Amygdala (tissue), 56 donors: ENCODE measurements at regions not wholly inside any gene's neighbourhood (a gene's known extent, or its start where the extent isn't known, plus 50 kb on each side); places are given as distances from the start of the nearest gene placed in this dataset.

Source experiments
- DNase-seq, 56 donors: peaks; one replicate each; lab custom pipeline; 2025; lab: John Stamatoyannopoulos, UW

DNA sequence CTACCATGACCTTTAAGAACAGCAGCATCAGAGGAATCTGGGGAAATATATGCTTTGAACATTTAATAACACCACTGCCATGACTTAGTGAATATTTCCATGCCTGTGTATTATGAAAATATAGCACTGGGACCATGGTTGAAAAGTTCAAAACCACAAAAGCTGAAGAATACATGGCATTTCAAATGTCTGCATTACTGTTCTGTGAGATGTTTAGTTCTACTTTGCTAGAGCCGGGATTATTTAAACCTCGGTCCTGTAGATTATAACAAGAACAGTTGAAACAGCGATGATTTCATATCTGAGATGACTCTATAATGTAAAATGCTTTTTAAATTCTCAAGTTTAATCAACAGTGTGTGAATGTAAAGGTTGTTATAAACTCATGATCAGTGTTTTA lies 126.7 kb upstream of the AGA start:
- DNase-seq: no peak

GRCh38 chr4:177569434-177569833 lies 127.2 kb upstream of the AGA start:
- no peak for DNase-seq

DNA sequence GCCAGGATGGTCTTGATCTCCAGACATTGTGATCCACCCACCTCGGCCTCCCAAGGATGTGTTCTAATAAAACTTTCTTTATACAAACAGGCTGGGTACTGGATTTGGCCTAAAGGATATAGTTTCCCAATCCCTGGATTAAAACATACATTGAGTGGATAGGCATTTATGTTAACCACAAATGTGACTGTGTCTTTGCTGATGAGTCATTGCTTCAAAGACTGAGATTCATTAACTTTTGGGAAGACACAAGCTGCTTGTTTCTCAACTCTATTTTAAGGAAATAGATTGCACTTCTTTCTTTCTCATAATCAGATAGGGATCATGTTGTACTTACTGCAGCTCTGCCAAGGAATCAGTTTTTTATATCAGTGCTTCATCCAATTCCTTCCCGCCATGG lies 131.3 kb upstream of the AGA start:
- DNase-seq: no peak

- DNase-seq: no peak
These were observed 132.2 kb upstream of the AGA start for GRCh38 chr4:177574446-177574845.

DNA sequence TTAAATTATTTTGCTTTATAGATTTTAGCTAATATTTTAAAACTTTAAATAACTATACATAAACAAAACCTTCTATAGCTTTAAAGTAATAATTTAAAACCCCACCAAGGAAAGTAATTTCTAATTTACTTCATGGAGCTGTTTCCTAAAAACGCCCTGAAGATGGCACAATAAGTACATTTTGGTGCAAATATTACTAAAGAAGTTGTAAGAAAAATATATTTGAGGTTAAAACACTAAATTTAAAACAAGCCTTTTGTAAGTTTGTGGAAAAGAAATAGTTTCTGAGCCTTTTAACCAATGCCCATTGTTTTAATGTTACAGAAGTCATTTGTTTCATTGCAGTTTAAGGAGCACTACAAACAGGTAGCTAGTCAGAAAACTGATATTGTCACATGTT lies 137.4 kb upstream of the AGA start:
- DNase-seq: no peak

DNA sequence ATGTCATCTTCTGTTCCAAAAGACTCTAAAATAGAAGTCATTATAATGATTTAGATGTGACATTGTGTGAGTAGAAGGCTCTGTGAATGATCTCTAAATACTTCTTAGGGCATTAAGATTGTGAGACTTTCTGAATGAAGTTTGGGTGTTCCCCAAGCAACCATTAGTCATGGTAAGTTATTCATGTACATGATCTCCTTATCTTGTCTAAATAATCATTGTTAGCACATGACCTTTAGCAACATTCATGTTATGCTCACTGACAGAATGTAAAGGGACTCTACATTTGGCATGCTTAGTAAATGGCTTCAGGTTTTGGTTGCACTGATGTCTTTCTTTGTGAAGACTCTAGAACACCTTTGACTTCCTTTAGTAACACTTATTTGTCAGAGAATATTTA lies 140.8 kb upstream of the AGA start:
- DNase-seq: no peak

GRCh38 chr4:177587989-177588388 lies 145.8 kb upstream of the AGA start:
- no peak for DNase-seq

DNA sequence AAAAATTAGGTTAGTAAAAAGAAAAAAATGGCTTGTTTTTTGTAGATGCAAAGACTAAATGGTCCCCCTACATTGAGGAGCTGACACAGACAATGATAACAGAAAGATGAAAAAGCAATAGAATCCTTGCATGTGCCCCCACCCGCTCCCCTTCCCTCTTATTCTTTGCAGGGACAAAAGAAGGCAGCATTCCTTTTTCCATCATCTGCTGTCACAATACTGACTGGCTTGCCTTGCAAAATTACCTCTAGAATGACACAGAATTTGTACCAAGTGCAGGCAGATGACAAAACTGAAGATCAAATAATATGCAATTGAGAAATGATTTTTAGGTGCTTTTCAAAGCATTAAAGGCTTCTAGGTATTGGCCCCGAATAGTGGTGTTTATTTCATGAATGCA lies 153.1 kb upstream of the AGA start:
- no peak for DNase-seq

DNA sequence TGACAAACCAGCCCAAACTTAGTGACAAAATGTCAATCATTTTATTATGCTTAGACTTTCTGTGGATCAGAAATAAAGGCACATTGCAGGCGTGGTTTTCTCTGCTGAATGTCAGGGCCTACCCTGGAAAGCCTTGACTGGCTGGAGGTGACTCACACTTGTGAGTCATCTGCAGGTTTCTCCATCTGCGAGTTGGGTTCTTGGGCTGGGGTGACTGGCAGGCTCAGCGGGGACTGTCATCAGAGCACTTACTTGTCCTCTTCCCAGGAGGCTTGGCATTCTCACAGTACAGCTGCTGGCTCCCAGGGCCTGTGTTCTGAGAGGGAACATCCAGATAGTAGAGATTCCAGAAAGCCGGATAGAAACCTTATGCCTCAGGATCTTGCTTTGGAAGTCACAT lies 153.8 kb upstream of the AGA start:
- DNase-seq: peak in 10 of 56 donors; percentile 1 to 17 (median 8)

DNA sequence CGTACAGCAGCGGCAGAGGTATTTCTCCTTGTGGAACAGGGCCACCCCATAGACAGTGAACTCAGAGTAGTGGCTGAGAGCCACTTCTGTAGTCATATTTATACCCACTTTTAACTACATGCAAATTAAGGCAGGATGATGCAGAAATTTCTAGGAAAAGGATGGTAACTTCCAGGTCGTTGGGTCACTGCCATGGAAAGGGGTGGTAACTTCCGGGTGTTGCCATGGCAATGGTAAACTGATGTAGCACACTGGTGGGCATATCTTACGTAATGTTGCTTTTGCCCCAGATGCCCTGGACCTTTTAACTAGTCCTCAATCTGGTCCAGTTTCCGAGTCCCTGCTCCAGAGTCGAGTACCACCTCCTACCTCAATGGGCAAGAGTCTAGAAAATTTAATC lies 154.8 kb upstream of the AGA start:
- DNase-seq: no peak

GRCh38 chr4:177605252-177605651 lies 163.0 kb upstream of the AGA start:
- DNase-seq: no peak

DNA sequence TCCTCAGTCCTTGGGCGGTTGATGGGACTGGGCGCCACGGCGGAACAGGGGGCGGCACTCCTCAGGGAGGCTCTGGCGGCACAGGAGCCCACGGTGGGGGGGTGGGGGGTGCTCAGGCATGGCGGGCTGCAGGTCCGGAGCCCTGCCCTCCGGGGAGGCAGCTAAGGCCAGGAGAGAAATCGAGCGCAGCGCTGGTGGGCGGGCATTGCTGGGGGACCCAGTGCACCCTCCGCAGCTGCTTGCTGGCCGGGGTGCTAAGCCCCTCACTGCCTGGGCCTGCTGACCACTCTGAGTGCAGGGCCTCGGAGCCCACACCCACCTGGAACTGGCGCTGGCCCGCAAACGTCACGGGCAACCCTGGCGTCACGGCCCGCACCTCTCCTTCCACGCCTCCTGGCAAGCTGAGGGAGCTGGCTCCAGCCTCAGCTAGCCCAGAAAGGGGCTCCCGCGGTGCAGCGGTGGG lies 164.9 kb upstream of the AGA start:
- no peak for DNase-seq

- no peak for DNase-seq
These were observed 169.9 kb upstream of the AGA start for GRCh38 chr4:177611974-177612664.

DNA sequence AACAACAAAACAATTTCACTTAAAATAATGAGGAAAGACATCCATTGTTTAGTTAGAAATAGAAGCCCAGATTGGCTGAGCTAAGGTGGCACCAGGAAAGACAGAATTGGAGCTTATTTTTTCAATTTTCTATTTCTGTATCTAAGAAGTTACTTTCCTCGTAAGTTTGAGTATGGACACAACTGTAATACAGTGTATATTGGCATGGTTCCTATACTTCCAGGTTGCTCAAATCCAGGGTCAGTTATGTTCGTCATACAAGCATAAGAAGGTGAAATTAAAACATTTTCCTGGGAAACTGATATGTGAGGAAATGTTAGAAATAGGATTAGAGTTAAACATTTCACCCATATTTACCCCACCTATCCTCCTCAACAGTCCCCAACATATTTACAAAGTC lies 170.4 kb upstream of the AGA start:
- no peak for DNase-seq

DNA sequence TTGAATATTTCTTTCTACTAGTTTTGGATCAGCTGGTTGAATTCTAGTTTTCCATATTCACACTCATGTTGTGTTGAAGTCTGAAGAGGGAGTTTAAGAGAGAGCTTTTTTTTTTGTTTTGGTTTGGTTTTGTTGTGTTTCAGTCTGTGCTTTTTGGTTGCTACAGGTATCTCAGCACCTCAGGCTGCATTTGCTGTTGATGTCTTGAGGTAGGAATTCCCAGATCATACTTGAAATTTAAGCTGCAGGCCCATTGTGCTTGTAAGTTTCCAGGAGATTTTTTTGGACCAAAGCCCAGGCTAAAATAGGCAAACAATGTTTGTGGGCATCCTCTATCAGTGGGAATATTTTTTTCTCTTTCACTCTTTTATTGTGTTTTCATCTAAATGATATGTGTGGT lies 190.2 kb upstream of the AGA start:
- DNase-seq: no peak

GRCh38 chr4:177638871-177639270 lies 196.6 kb upstream of the AGA start:
- DNase-seq: no peak

GRCh38 chr4:177640864-177641263 lies 198.6 kb upstream of the AGA start:
- DNase-seq: no peak

GRCh38 chr4:177660223-177660622 lies 218.0 kb upstream of the AGA start:
- DNase-seq: no peak

DNA sequence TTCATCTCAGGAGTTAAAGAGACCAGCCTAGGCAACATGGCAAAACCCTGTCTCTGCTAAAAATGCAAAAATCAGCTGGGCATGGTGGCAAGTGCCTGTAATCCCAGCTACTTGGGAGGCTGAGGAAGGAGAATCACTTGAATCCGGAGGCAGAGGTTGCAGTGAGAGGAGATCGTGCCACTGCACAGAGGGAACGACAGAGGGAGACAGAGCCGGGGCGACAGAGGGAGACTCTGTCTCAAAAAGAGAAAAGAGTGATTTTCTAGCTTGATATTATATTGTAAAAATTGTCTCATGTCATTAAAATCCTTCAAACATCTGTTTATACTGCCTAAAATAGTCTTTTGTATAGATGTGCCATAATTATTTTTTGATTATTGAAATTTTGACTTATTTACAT lies 225.4 kb upstream of the AGA start:
- no peak for DNase-seq

- DNase-seq: no peak
These were observed 229.2 kb upstream of the AGA start for GRCh38 chr4:177671387-177671786.

DNA sequence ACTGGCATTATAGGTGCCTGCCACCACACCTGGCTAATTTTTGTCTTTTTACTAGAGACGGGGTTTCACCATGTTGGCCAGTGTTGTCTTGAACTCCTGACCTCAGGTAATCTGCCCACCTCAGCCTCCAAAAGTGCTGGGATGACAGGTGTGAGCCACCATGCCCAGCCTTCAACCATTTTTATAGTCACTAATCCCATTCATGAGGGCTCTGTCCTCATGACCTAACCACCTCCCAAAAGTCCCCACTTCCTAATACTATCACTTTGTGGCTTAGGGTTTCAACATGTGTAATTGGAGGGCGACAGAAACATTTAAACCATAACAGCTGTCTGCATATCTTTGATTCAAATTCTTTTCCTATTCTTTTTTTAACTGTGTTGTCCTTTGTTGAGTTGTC lies 229.6 kb upstream of the AGA start:
- DNase-seq: no peak

DNA sequence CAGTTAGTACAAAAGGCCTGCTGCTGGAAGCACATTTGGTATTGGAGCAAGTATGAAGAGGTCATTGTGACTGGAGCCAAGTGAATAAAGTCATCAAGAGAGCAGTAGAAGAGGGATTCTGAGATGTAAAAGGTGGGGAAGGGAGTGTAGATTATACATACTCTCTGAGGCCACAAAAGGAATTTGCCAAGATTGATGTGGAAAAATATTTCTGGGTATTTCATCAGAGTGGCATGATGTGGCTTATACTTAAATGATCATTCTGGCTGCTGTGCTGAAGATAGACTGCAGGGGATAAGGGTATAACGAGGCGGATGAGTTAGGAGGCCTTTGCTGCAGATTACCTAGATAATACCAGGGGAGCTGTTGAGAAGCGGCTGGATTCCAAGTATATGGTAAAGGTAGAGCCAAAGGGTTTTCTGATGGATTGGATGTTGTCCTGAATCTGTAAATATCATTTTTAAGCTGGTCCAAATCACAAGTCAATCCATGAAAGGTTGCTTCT lies 231.8 kb upstream of the AGA start:
- no peak for DNase-seq

DNA sequence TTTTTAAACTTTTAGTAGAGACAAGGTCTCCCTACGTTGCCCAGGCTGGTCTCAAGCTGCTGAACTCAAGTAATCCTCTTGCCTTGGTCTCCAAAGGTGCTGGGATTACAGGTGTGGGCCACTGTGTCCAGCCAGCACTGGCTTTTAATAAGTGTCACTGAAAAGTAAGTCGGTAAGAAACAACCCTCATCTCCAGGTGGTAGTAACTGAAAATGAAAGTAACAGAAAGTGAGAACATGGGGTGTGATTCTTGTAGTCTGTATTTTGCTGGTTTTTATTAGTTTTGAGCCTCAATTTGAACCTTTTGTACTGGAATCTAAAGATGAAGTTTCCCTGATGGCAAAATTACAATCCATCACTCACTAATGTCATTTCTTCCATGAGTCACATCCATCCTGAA lies 238.1 kb upstream of the AGA start:
- no peak for DNase-seq
